Fibroblast of skin of left quadriceps (primary cell): ENCODE measurements at regions not wholly inside any gene's neighbourhood (a gene's known extent, or its start where the extent isn't known, plus 50 kb on each side); places are given as distances from the start of the nearest gene placed in this dataset.
A peak's percentile ranks its signal among the peaks of the same experiment; 100 is the strongest.

Source experiments
- DNase-seq, 2 experiments: peaks; one replicate each; pipeline ENCODE4 v3.0.0-alpha.2; 2013; ENCODE audit warnings: low read depth in 2 of 2

DNA sequence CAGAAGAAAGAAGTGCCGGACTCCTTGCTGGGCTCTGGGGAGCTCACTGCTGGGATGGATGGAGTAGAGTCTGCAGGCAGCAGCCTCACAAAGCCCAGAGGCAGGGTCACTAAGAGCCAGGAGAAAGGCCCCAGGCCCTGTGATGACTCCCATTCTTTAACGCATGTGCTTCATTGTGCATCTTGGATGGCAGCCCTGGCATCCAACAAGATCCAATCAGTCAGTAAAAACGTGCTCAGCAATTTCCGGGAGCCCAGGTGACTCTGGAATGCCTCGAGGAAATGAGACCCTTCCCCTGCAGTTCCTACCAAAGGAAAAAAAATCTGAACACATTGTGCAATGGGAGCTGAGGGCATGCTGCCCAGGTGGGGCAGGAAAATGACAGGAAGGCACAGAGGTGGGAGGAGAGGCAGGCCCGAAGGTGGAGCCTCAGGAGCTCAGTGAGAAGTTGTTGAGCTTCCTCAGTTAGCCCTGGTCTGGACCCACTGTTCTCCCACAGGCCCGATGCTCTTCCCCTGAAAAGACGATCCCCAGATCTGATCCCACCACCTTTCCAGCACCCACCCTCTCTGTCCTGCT is 60.7 kb upstream of the TMEM72 start:
- no peak for DNase-seq

DNA sequence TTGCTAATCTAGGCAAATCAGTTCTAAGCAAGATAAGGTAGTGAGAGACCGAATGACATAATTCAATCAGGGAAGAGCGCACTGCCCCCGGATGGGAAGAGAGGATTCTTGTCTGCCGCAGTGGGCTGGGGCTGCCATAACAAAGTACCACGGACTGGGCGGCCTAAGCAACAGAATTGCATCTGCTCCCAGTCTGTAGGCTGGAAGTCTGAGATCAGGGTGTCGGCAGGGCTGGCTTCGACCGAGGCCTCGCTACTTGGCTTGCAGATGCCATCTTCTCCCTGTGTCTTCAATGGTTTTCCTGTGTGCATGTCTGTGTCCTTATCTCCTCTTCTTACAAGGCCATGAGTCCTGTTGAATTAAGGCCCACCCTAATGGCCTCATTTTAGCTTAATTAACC is 59.7 kb upstream of the TMEM72 start:
- DNase-seq: no peak

DNA sequence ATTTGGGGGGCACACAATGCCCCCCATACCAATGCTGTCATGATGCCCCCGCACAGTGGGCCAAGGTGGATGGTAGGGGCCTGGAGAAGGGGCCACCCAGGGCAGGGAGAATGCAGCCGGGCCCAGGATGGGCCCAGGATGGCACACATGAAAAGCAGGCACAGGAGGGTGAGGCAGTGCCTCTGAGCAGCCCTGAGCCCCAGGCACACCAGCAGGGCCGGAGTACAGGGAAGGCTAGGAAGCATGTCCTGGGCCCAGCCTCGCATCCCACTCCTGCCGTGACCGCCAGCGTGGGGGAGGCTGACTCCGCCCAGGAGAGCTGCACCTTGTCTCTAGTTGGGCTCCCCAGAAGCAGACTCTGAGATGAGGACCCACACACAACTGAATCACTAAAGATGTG is 59.3 kb upstream of the TMEM72 start:
- DNase-seq: no peak

DNA sequence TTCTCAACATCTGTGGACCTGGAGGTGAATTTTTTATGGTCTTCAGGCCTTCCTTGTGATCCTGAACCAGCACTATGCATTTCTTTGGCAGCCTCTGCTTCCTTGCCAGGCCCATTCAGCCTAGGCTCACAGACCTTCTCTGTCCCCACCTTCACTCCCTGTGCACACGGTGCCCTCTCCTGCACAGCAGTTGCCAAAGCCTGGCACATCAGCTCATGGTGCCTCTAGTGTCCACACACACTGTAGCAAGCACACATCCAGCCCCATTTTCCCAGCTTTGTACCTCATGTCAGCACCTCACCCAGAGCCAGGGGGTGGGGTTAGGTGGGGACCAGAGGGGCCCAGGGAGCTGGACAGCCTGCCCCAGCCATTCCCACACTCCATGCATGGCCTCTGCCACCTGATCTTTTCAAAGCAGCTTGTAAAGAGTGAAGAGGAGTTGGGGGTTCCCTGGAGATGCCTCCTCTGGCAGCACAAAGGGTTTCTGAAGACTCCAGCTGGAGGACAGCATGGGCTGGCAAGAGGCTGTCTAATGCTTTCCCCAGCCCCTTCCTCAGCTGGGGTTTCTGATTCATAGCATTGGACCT is 57.9 kb upstream of the TMEM72 start:
- DNase-seq: peak in 1 of 2 experiments; percentile 28

DNA sequence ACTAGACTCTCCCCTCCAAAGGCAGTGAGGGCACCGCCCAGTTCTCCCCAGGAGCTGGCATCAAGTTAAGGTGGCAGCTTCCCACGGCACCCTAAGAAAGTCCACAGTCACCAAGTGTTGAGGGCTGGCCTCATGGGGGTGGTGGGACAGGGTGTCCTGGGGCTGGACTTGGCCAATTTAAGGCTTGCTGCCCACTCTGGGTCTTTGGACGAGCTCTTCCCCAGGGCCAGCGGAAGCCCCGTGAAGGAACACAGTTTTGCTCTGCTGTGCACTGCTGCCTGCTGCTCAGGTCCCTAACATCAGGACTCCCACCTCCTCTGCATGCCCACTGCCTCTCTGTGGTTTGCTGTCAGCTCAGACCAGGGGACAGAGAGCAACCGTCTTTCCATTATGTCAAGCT is 57.3 kb upstream of the TMEM72 start:
- no peak for DNase-seq

DNA sequence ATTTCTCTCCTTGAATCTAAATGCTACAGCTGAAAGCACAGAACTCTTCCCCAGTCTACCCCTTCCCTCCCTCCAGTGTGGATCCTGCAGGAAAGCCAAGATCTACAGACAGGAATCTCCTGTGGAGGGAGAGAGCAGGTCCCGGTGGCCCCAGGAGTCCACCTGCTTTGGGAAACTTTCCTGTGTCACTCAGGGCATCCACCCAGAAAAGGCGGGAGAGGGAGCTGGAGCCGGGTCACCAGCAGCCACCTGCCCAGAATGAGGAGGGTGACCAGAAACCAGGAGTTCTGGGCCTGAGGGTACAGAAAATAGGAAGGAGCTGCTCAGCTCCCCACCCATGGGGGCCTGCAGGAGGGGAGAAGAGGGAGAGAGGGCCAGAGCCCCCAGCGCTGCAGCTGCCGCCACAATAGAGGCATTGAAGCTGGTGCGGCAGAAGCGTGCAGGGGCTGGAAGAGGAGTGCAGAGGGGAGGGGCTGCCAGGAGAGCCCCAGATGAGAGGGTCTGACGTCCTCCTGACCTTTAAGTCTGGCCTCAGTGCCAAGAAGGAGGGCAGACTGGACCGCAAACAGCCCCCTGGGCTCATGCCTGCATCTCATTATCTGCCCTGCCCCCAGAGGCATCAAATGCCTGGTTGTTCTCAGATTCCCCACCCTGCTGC is 56.3 kb upstream of the TMEM72 start:
- DNase-seq: no peak

DNA sequence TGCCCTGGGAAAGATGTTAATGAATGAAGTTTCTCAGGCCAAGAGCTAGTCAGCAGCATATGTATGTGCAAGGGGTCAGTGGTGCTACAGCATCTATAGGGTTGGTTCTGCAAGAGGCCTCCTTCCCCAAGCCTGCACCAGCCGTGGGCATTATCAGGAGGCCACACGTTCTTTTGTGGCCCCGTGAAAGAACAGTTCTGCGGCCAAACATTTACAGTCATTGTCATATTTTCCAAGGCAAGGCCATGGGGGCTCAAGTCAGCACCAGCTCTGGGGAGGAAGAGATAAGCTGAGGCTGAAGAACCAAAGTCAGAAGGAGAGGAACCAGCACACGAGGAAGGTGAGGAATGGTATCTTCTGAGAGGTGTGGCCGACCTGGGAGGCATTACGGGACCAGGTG is 54.4 kb upstream of the TMEM72 start:
- no peak for DNase-seq

DNA sequence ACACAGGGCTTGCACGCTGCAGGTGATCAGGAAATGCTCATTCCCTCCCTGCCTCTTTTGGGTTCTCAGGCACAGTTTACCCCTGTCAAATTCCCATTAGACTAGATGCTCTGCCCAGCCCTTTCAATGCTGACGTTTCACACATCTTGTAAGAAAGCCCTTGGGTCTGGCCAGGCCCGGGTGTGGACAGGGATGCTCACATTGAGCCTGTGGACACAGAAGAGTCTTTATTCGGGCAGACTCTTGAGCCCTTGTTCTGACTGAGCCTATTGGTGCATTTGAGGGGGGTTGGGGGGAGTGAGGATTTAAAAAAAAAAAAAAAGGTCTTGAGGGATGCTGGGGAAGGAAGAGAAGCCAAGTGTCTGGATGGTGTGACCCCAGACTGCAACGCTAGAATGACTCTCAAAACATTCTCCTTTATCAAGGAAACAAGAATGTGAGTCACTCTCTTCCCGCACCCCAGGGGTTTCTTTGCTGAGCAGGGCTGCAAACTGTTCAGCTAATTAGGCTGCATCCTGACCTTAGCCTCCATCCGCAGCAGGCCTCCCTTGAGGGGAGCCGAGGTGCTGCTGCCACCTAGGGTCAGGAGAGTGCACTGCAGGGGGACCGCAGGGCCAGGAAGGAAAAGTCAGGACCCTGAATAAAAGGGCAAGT is 53.6 kb upstream of the TMEM72 start:
- DNase-seq: peak; percentile 76 to 82

DNA sequence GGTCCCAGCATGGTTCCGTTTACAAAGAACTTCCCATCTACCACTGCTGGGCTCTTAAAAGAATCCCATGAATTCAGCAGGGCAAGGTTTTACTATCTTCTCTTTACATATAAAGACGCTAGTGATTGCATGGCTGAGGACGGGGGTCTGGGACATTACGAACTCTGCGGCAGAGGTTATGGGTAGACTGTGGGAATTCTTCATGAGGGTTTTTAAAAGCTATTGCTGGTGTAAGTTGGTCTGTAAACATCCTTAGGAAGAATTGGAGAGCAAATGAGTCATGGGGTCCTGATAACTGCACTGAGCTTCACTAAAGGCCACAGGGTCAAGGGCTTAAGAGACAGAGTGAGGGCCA is 53.1 kb upstream of the TMEM72 start:
- DNase-seq: no peak

DNA sequence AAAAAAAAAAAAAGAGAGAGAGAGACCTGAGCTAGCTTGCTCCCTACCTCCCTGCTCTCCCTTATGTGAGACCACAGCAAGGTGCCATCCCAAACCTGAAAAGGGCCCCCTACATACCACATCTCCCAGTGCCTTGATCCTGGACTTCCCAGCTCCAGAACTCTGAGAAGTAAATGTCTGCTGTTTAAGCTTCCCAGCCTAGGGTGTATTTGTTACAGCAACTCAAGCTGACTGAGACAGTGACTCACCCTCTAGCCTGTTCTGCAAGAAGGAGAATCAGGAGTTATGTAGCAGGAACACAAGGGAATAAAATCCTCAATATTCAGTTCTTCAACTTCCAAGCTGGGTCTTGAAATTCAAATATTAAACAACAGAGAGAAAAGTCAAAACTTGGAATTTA is 52.1 kb upstream of the TMEM72 start:
- DNase-seq: no peak

DNA sequence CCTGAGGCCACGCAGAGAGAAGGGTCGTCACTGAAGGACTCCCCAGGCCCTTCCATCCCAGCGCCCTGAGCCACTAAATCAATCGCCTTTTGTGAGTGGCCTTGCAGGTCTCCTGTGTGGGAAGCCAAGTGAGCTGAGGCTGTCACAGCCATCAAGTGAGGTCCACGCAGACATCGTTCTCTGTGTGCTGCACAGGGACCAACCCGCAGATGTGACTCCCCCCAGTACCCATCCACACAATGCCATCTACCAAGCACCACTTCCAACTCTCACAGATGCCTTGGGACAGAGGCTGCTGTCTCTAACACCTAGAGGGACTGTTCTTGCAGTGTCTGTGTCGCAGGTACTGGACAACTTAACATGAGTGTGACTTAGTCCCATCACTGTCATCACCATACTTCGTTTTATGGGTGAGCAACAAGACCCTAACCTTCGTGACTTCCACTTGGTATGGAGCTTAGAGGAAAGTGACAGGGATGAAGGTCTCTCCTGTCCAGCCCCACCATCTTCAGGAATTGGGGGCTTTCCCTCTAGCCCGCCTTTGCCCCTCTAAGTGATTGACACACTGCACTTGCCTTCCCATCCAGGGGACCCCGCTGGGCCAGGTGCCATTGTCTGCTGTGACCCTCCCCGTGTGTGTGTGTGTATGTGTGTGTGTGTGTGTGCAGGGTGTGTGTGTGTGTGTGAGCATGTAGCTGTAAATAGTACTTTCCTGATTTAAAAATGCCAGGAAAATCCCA is 51.4 kb upstream of the TMEM72 start:
- DNase-seq: no peak

DNA sequence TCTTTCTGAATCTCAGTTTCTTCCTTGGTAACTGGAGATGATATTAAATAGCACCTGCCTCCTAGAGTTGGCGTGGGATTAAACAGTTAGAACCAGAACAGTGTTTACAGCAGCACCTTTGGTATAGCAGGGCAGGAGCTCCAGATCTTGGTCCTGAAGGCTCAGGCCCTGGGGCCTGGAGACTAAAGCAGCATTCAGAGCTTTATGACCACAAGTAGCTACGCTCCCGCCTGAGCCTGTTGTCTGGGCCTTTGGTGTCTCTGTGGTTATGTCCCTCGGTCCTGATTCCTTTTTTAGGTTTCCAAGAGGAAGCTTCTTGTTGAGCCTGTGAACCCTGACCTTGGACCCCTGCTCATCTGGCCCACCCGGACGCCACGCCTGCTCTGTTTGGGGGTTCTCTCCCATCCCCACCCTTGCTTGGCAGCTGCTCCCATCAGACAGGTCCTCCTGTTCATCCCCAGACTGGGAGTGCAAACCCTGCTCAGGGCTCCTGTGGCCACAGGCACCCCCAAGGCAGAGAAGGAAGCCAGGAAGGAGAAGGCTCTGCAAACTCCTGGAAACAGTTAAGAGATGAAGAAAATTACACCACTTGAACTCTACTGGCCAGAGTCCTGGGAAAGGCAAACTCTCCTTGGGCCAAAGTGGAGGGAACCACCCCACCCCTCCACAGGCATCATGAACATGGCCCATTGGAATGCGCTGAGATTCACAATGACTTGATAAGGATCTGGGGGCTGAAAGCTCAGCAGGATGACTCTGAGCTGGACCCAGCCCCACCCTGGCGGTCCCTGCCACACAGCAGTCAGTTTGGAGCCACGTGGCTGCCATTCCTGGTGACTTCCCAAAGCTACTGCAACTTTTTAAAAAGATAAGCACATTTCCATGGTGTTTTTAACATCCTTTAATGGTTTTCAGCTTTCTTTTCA is 50.1 kb upstream of the TMEM72 start:
- peak; percentile 34 to 41 for DNase-seq
